Trophoblast cell (in vitro differentiated cells and primary cell): ENCODE measurements at regions not wholly inside any gene's neighbourhood (a gene's known extent, or its start where the extent isn't known, plus 50 kb on each side); places are given as distances from the start of the nearest gene placed in this dataset.
A peak's percentile ranks its signal among the peaks of the same experiment; 100 is the strongest.

Experiments used
- DNase-seq, 2 donors: peaks; one replicate each; pipeline ENCODE4 v3.0.0-alpha.2; 2016
- H2AFZ ChIP-seq: 2 replicates; pipeline ENCODE4 v1.6.1; 2013; ENCODE audit warnings: low read length, moderate library complexity, mild to moderate bottlenecking; ENCODE audit not compliant: insufficient read depth, poor library complexity
- H2AK5ac ChIP-seq: 2 replicates; pipeline ENCODE4 v1.6.1; 2013; ENCODE audit warnings: mild to moderate bottlenecking, low read length
- H2BK120ac ChIP-seq: 2 replicates; pipeline ENCODE4 v1.6.1; 2013; ENCODE audit warnings: low read length, mild to moderate bottlenecking, moderate library complexity; ENCODE audit not compliant: insufficient read depth, poor library complexity
- H2BK12ac ChIP-seq: 2 replicates; pipeline ENCODE4 v1.6.1; 2013; ENCODE audit warnings: mild to moderate bottlenecking, low read length, moderate library complexity
- H2BK5ac ChIP-seq: 2 replicates; pipeline ENCODE4 v1.6.1; 2013; ENCODE audit warnings: low read length, low read depth, moderate library complexity, mild to moderate bottlenecking; ENCODE audit not compliant: poor library complexity
- H3K14ac ChIP-seq: 2 replicates; pipeline ENCODE4 v1.6.1; 2013; ENCODE audit warnings: mild to moderate bottlenecking, low read length
- H3K18ac ChIP-seq: 2 replicates; pipeline ENCODE4 v1.6.1; 2013; ENCODE audit warnings: mild to moderate bottlenecking, low read length
- H3K23ac ChIP-seq: 2 replicates; pipeline ENCODE4 v1.6.1; 2013; ENCODE audit warnings: low read length
- H3K27ac ChIP-seq: 2 replicates; pipeline ENCODE4 v1.5.1; 2013; ENCODE audit warnings: low read depth, mild to moderate bottlenecking, inconsistent platforms, low read length, moderate library complexity
- H3K27me3 ChIP-seq: 2 replicates; pipeline ENCODE4 v1.6.1; 2013; ENCODE audit warnings: inconsistent platforms, mild to moderate bottlenecking, low read length, moderate library complexity; ENCODE audit not compliant: insufficient read depth
- H3K36me3 ChIP-seq, 2 experiments: 1 replicate in 1 of 2; 2 replicates in 1 of 2; pipeline ENCODE4 v1.6.1; 2013; ENCODE audit warnings: low read length in 2 of 2, mild to moderate bottlenecking in 2 of 2, moderate library complexity in 1 of 2; ENCODE audit not compliant: insufficient read depth in 2 of 2, control insufficient read depth in 1 of 2
- H3K4ac ChIP-seq: 2 replicates; pipeline ENCODE4 v1.6.1; 2013; ENCODE audit warnings: low read depth, mild to moderate bottlenecking, low read length, moderate library complexity
- H3K4me1 ChIP-seq, 2 experiments: 1 replicate in 1 of 2; 2 replicates in 1 of 2; pipeline ENCODE4 v1.6.1; 2013; ENCODE audit warnings: low read length in 2 of 2, mild to moderate bottlenecking in 2 of 2, moderate library complexity in 1 of 2; ENCODE audit not compliant: insufficient read depth in 2 of 2, control insufficient read depth in 1 of 2
- H3K4me2 ChIP-seq: 2 replicates; pipeline ENCODE4 v1.6.1; 2013; ENCODE audit warnings: inconsistent platforms, mild to moderate bottlenecking, low read length, moderate library complexity
- H3K4me3 ChIP-seq: 2 replicates; pipeline ENCODE4 v1.5.1; 2013; ENCODE audit warnings: mild to moderate bottlenecking, low read depth, low read length, inconsistent platforms
- H3K79me1 ChIP-seq: one replicate; pipeline ENCODE4 v1.6.1; 2013; ENCODE audit warnings: low read length
- H3K79me2 ChIP-seq: 2 replicates; pipeline ENCODE4 v1.6.1; 2013; ENCODE audit warnings: low read length, mild to moderate bottlenecking; ENCODE audit not compliant: control insufficient read depth, insufficient read depth, poor library complexity
- H3K9ac ChIP-seq: 2 replicates; pipeline ENCODE4 v1.6.1; 2013; ENCODE audit warnings: mild to moderate bottlenecking, low read length
- H3K9me3 ChIP-seq: 2 replicates; pipeline ENCODE4 v1.6.1; 2013; ENCODE audit warnings: low read depth, mild to moderate bottlenecking, control low read depth, inconsistent platforms, low read length; ENCODE audit not compliant: insufficient read depth
- H4K12ac ChIP-seq: 2 replicates; pipeline ENCODE4 v1.6.1; 2013; ENCODE audit warnings: low read depth, mild to moderate bottlenecking, low read length, moderate library complexity
- H4K8ac ChIP-seq: 2 replicates; pipeline ENCODE4 v1.6.1; 2013; ENCODE audit warnings: low read depth, mild to moderate bottlenecking, low read length, moderate library complexity
- H4K91ac ChIP-seq: one replicate; pipeline ENCODE4 v1.6.1; 2013; ENCODE audit warnings: low read depth, mild to moderate bottlenecking, low read length, moderate library complexity
- WGBS: extraction: QIAGEN DNeasy Blood & Tissue Kit; methylation state at CpG from one replicate; pipeline ENCODE4 v1.1.7; 2013; ENCODE audit warnings: missing lambda C conversion rate; ENCODE audit not compliant: insufficient read length, insufficient coverage; ENCODE audit errors: extremely low coverage; 5-methylcytosine and 5-hydroxymethylcytosine counted together

- Histone ChIP-seq H2BK5ac (no peak overlapping the region), H3K23ac (no peak overlapping the region), H4K8ac (no peak overlapping the region), H3K4me3 (no peak overlapping the region), H3K79me1 (no peaks in the 10 kb centered on the region), H2BK12ac (no peak overlapping the region), H3K4ac (no peak overlapping the region), H3K18ac (no peak overlapping the region), H3K4me2 (no peak overlapping the region), H2AFZ (no peak overlapping the region), H4K91ac (no peak overlapping the region), H3K36me3 (no peaks in the 10 kb centered on the region), H3K27ac (no peak overlapping the region), H3K4me1 (no peaks in the 10 kb centered on the region), H3K14ac (no peak overlapping the region), H3K79me2 (no peaks in the 10 kb centered on the region), H2BK120ac (no peak overlapping the region), H3K9ac (no peak overlapping the region), H2AK5ac (no peak overlapping the region), H3K9me3 (no peaks in the 10 kb centered on the region), H3K27me3 (no peaks in the 10 kb centered on the region), H4K12ac (no peak overlapping the region)
- WGBS, result no CpG with 5 or more reads among the region's 5 CpGs
- DNase-seq, result no peak
These were observed 127.6 kb downstream of the TDRD15 start for GRCh38 chr2:21251216-21251980.

- Histone ChIP-seq H4K12ac (no peak overlapping the region), H3K4ac (no peak overlapping the region), H2BK5ac (no peak overlapping the region), H3K14ac (no peak overlapping the region), H4K8ac (no peak overlapping the region), H2AFZ (no peak overlapping the region), H3K27me3 (no peaks in the 10 kb centered on the region), H4K91ac (no peak overlapping the region), H2BK12ac (no peak overlapping the region), H3K4me1 (no peaks in the 10 kb centered on the region), H3K36me3 (no peaks in the 10 kb centered on the region), H2AK5ac (no peak overlapping the region), H3K4me3 (no peak overlapping the region), H3K4me2 (no peak overlapping the region), H3K79me1 (no peaks in the 10 kb centered on the region), H3K9ac (no peak overlapping the region), H3K23ac (no peak overlapping the region), H3K79me2 (no peaks in the 10 kb centered on the region), H3K9me3 (no peaks in the 10 kb centered on the region), H3K18ac (no peak overlapping the region), H2BK120ac (no peak overlapping the region), H3K27ac (no peak overlapping the region)
- WGBS, result no CpG with 5 or more reads among the region's 3 CpGs
- no peak for DNase-seq
These were observed 129.7 kb downstream of the TDRD15 start for GRCh38 chr2:21253311-21254027.

GRCh38 chr2:21254170-21254965 is 130.6 kb downstream of the TDRD15 start:
- Histone ChIP-seq H3K9me3 (no peaks in the 10 kb centered on the region), H3K79me1 (no peaks in the 10 kb centered on the region), H3K36me3 (no peaks in the 10 kb centered on the region), H4K12ac (no peak overlapping the region), H2BK12ac (no peak overlapping the region), H4K91ac (no peak overlapping the region), H3K27me3 (no peaks in the 10 kb centered on the region), H2BK5ac (no peak overlapping the region), H4K8ac (no peak overlapping the region), H3K27ac (no peak overlapping the region), H3K9ac (no peak overlapping the region), H3K79me2 (no peaks in the 10 kb centered on the region), H3K18ac (no peak overlapping the region), H2AK5ac (no peak overlapping the region), H2BK120ac (no peak overlapping the region), H2AFZ (no peak overlapping the region), H3K4me3 (no peak overlapping the region), H3K4ac (no peak overlapping the region), H3K4me2 (no peak overlapping the region), H3K23ac (no peak overlapping the region), H3K4me1 (no peaks in the 10 kb centered on the region), H3K14ac (no peak overlapping the region)
- DNase-seq, result no peak
- WGBS, result no CpG with 5 or more reads among the region's 6 CpGs

GRCh38 chr2:21256006-21256405 is 132.2 kb downstream of the TDRD15 start:
- Histone ChIP-seq H2AK5ac (no peak overlapping the region), H4K8ac (no peak overlapping the region), H3K4me2 (no peak overlapping the region), H3K4ac (no peak overlapping the region), H3K9ac (no peak overlapping the region), H2AFZ (no peak overlapping the region), H3K36me3 (no peaks in the 10 kb centered on the region), H3K18ac (no peak overlapping the region), H3K4me1 (no peaks in the 10 kb centered on the region), H3K23ac (no peak overlapping the region), H2BK5ac (no peak overlapping the region), H3K27ac (no peak overlapping the region), H4K91ac (no peak overlapping the region), H4K12ac (no peak overlapping the region), H3K4me3 (no peak overlapping the region), H3K27me3 (no peaks in the 10 kb centered on the region), H3K79me2 (no peaks in the 10 kb centered on the region), H2BK12ac (no peak overlapping the region), H3K79me1 (no peaks in the 10 kb centered on the region), H3K9me3 (no peaks in the 10 kb centered on the region), H3K14ac (no peak overlapping the region), H2BK120ac (no peak overlapping the region)
- DNase-seq, result peak; percentile 9 to 40
- no CpG with 5 or more reads among the region's 5 CpGs for WGBS
